ENCODE measurements at regions not wholly inside any gene's neighbourhood (a gene's known extent, or its start where the extent isn't known, plus 50 kb on each side); places are given as distances from the start of the nearest gene placed in this dataset.

GRCh38 chr10:128338951-128339350, 212.7 kb upstream of the MKI67 start:
- TF ChIP-seq CTCF (IDR thresholded peaks at IDR 0.05): no peak
- TF ChIP-seq POLR2A (IDR thresholded peaks at IDR 0.05): no peak
- no peak for DNase-seq
- intact Hi-C loops (cut with DNase I; ENCODE audit: low total_unique reads): no loop called here

GRCh38 chr10:128339753-128340152, 213.5 kb upstream of the MKI67 start:
- Histone ChIP-seq H3K27ac (no peak overlapping the region), H3K4me1 (no peaks in the 10 kb centered on the region), H3K36me3 (no peaks in the 10 kb centered on the region), H3K4me3 (no peak overlapping the region), H3K9me3 (no peaks in the 10 kb centered on the region), H3K27me3 (no peaks in the 10 kb centered on the region)
- intact Hi-C loops (cut with DNase I; ENCODE audit: low total_unique reads): no loop called here
- no peak for TF ChIP-seq CTCF (IDR thresholded peaks at IDR 0.05)
- no peak for TF ChIP-seq POLR2A (IDR thresholded peaks at IDR 0.05)
- DNase-seq: no peak

More at GRCh38 chr10:128338951-128339350, 212.7 kb upstream of the MKI67 start:
- no peaks in the 10 kb centered on the region for H3K9me3 ChIP-seq
- H3K27me3 ChIP-seq: no peaks in the 10 kb centered on the region
- no peaks in the 10 kb centered on the region for H3K4me1 ChIP-seq
- no peak overlapping the region for H3K4me3 ChIP-seq
- no peak overlapping the region for H3K27ac ChIP-seq
- no peaks in the 10 kb centered on the region for H3K36me3 ChIP-seq

GRCh38 chr10:128345353-128345752, 219.1 kb upstream of the MKI67 start:
- intact Hi-C loops (cut with DNase I; ENCODE audit: low total_unique reads): no loop called here
- H3K27me3 ChIP-seq: no peaks in the 10 kb centered on the region
- TF ChIP-seq POLR2A (IDR thresholded peaks at IDR 0.05) (no peak), CTCF (IDR thresholded peaks at IDR 0.05) (no peak)

GRCh38 chr10:128360783-128361182, 234.6 kb upstream of the MKI67 start:
- TF ChIP-seq POLR2A (IDR thresholded peaks at IDR 0.05) (no peak), CTCF (IDR thresholded peaks at IDR 0.05) (no peak)
- Histone ChIP-seq H3K27me3 (no peaks in the 10 kb centered on the region), H3K9me3 (no peaks in the 10 kb centered on the region), H3K4me1 (no peaks in the 10 kb centered on the region), H3K4me3 (no peak overlapping the region), H3K36me3 (no peaks in the 10 kb centered on the region), H3K27ac (no peak overlapping the region)
- intact Hi-C loops (cut with DNase I; ENCODE audit: low total_unique reads): no loop called here
- DNase-seq: no peak

More at GRCh38 chr10:128345353-128345752, 219.1 kb upstream of the MKI67 start:
- Histone ChIP-seq H3K27ac (no peak overlapping the region), H3K9me3 (no peaks in the 10 kb centered on the region), H3K4me3 (no peak overlapping the region), H3K36me3 (no peaks in the 10 kb centered on the region), H3K4me1 (no peaks in the 10 kb centered on the region)
- DNase-seq: no peak

- no peaks in the 10 kb centered on the region for H3K27me3 ChIP-seq
- no peak for DNase-seq
- no peaks in the 10 kb centered on the region for H3K4me1 ChIP-seq
- no peak overlapping the region for H3K27ac ChIP-seq
- TF ChIP-seq POLR2A (IDR thresholded peaks at IDR 0.05): no peak
- no peak for TF ChIP-seq CTCF (IDR thresholded peaks at IDR 0.05)
- no peaks in the 10 kb centered on the region for H3K36me3 ChIP-seq
- intact Hi-C loops (cut with DNase I; ENCODE audit: low total_unique reads): no loop called here
- H3K9me3 ChIP-seq: no peaks in the 10 kb centered on the region
- H3K4me3 ChIP-seq: no peak overlapping the region
Measured at GRCh38 chr10:128361487-128361886, 235.3 kb upstream of the MKI67 start.

All from uterus (tissue), 3 donors.